ENCODE measurements at regions not wholly inside any gene's neighbourhood (a gene's known extent, or its start where the extent isn't known, plus 50 kb on each side); places are given as distances from the start of the nearest gene placed in this dataset.

DNA sequence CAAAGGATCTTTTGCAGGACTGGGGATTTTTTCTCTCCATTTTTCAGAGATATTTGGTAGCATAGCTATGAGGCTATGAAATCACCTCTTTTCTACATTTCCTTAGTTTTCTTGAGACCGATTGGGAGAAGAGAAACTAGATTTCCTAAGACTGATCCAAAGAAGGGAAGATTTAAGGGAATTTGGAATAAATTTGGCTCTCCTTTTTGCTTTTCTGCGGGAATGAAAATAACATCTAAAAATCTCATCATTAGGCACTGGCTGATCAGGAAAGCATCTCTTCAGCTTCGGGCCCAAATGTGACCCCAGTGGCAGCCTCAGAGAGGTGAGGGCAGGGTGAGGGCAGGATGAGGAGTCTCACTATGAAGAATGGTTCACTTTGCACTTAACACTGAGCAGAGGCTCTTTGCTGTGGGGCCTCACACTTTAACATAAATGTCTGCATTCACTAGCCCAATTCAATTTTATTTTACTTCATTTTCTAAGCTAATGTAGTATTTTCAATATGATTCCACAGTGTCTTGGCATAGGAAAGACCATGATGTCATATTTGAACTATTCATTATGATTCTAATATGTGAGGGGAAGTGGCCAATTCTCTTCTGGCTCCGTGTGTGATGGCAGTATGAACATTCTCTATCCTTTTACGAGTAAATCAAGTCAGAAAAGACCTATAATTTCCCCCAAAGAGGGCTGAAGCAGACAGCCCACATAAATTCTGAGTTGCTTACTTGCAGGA, 193.2 kb downstream of the MEX3B start:
- Histone ChIP-seq H3K27ac (no peak overlapping the region), H3K9me3 (ENCODE audit: low read depth) (no peaks in the 10 kb centered on the region), H3K4me1 (ENCODE audit: low read depth) (no peaks in the 10 kb centered on the region)

DNA sequence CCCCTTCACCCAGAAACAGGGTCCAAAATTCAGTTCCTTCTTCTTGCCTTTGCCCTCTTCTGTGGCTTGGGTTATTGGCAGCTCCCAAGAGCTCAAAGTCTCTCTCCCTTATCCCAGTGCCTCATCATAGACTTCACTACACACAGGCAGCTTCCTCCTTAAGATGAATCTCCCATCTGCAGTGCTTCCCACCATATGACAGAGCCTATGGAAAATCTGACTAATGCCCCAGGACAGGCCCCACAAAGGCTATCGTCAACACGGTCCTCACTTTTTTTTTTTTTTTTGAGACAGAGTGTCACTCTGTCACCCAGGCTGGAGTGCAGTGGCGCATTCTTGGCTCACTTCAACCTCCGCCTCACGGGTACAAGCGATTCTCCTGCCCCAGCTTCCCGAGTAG, 194.1 kb downstream of the MEX3B start:
- no peaks in the 10 kb centered on the region for H3K4me1 ChIP-seq (ENCODE audit: low read depth)
- no peaks in the 10 kb centered on the region for H3K36me3 ChIP-seq
- no peak overlapping the region for H3K4me3 ChIP-seq
- no peaks in the 10 kb centered on the region for H3K27me3 ChIP-seq
- H3K27ac ChIP-seq, result no peak overlapping the region
- TF ChIP-seq, protein P1, sequence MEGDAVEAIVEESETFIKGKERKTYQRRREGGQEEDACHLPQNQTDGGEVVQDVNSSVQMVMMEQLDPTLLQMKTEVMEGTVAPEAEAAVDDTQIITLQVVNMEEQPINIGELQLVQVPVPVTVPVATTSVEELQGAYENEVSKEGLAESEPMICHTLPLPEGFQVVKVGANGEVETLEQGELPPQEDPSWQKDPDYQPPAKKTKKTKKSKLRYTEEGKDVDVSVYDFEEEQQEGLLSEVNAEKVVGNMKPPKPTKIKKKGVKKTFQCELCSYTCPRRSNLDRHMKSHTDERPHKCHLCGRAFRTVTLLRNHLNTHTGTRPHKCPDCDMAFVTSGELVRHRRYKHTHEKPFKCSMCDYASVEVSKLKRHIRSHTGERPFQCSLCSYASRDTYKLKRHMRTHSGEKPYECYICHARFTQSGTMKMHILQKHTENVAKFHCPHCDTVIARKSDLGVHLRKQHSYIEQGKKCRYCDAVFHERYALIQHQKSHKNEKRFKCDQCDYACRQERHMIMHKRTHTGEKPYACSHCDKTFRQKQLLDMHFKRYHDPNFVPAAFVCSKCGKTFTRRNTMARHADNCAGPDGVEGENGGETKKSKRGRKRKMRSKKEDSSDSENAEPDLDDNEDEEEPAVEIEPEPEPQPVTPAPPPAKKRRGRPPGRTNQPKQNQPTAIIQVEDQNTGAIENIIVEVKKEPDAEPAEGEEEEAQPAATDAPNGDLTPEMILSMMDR (IDR thresholded peaks at IDR 0.05; ENCODE audit: low read depth, low read length), result no peak
- no peaks in the 10 kb centered on the region for H3K9me3 ChIP-seq (ENCODE audit: low read depth)
- no peak for DNase-seq (ENCODE audit: low read depth in 1 of 2, low spot score in 1 of 2)

More for the DNA sequence above, 193.2 kb downstream of the MEX3B start:
- TF ChIP-seq, protein P1 (IDR thresholded peaks at IDR 0.05; ENCODE audit: low read depth, low read length), result no peak
- DNase-seq (ENCODE audit: low read depth in 1 of 2, low spot score in 1 of 2), result no peak
- H3K27me3 ChIP-seq, result no peaks in the 10 kb centered on the region
- no peaks in the 10 kb centered on the region for H3K36me3 ChIP-seq
- no peak overlapping the region for H3K4me3 ChIP-seq

DNA sequence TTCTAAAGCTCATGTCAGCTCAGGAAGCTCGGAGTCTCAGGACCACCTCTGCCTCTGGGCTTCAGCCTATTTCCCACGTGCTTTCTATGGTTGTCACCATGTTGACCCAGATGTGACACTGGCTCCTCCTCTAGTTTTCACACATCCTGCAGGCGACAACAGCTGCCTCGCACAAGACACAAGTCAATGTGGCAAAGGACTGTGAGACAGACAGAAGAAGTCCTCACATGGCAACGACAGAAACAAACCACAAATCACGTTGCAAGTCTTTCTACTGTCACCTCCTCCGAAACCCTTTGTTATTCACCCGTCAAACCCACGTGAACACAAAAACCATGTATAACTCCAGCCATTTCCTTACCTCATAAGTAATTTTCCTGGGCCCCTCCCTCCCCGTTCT, 194.5 kb downstream of the MEX3B start:
- no peaks in the 10 kb centered on the region for H3K36me3 ChIP-seq
- no peaks in the 10 kb centered on the region for H3K4me1 ChIP-seq (ENCODE audit: low read depth)
- no peak for DNase-seq (ENCODE audit: low read depth in 1 of 2, low spot score in 1 of 2)
- H3K4me3 ChIP-seq, result no peak overlapping the region
- TF ChIP-seq, protein P1 (IDR thresholded peaks at IDR 0.05; ENCODE audit: low read depth, low read length), result no peak
- no peaks in the 10 kb centered on the region for H3K27me3 ChIP-seq
- no peaks in the 10 kb centered on the region for H3K9me3 ChIP-seq (ENCODE audit: low read depth)
- no peak overlapping the region for H3K27ac ChIP-seq

DNA sequence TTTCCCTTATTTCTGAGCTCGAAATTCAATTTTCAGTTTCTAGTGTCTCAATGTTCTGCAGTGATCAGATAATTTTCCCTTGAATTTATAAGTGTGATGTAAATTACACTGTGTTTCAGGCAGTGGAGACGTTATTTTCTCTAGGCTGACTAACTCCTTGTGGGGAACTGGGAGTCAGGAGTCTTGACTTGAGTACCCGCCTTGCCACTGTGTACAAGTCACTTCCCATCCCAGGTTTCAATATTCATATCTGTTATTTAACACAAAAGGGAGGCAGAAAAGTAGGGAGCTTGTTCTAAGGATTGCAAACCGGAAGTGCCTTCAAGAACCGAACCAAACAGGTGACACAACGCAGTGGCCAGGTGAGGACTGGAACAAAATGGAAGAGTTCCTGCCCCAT, 196.5 kb downstream of the MEX3B start:
- Histone ChIP-seq H3K9me3 (ENCODE audit: low read depth) (no peaks in the 10 kb centered on the region), H3K27ac (no peak overlapping the region), H3K36me3 (no peaks in the 10 kb centered on the region), H3K4me1 (ENCODE audit: low read depth) (no peaks in the 10 kb centered on the region), H3K27me3 (no peaks in the 10 kb centered on the region), H3K4me3 (no peak overlapping the region)
- DNase-seq (ENCODE audit: low read depth in 1 of 2, low spot score in 1 of 2), result no peak
- TF ChIP-seq, protein P1 (IDR thresholded peaks at IDR 0.05; ENCODE audit: low read depth, low read length), result no peak

DNA sequence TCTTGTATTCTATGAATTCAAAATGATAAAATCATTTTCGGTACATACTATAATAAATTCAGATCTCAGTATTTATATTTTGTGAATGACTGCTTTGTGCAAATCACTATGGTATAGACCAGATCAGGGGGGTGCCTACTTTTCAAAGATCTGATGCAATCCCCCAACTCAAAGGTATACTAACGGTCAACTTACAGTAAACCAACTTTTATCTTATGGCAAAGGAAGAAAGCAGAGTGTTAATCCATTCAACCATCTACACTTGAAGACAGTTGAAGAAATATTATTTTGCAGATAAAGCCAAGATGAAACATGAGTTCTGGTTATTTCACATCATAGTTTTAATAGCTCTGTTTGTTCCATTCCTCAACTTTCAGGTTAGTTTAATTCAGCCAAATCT, 197.1 kb downstream of the MEX3B start:
- Histone ChIP-seq H3K4me3 (no peak overlapping the region), H3K9me3 (ENCODE audit: low read depth) (no peaks in the 10 kb centered on the region), H3K27me3 (no peaks in the 10 kb centered on the region), H3K27ac (no peak overlapping the region), H3K4me1 (ENCODE audit: low read depth) (no peaks in the 10 kb centered on the region), H3K36me3 (no peaks in the 10 kb centered on the region)
- DNase-seq (ENCODE audit: low read depth in 1 of 2, low spot score in 1 of 2), result no peak
- TF ChIP-seq, protein P1 (IDR thresholded peaks at IDR 0.05; ENCODE audit: low read depth, low read length), result no peak

Data from cardiac muscle cell (in vitro differentiated cells and primary cell).